ENCODE measurements at regions not wholly inside any gene's neighbourhood (a gene's known extent, or its start where the extent isn't known, plus 50 kb on each side); places are given as distances from the start of the nearest gene placed in this dataset.

GRCh38 chr1:79695138-79695537, 688.6 kb upstream of the ADGRL4 start:
- Mint-ChIP-seq H3K4me3 (ENCODE audit: low read depth, unreplicated experiment) (no peak overlapping the region), H3K4me1 (ENCODE audit: low read depth, unreplicated experiment) (peaks cover 22% of the 10 kb centered on the region), H3K27me3 (ENCODE audit: unreplicated experiment) (no peaks in the 10 kb centered on the region), H3K27ac (ENCODE audit: unreplicated experiment) (no peak overlapping the region), H3K9me3 (ENCODE audit: low read depth, unreplicated experiment) (peaks cover 5% of the 10 kb centered on the region), H3K36me3 (ENCODE audit: insufficient read depth, unreplicated experiment) (no peaks in the 10 kb centered on the region)
- DNase-seq: no peak
- no peak for TF ChIP-seq CTCF (IDR thresholded peaks at IDR 0.05; ENCODE audit: unreplicated experiment)
- intact Hi-C loops (cut with micrococcal nuclease; ENCODE audit: unreplicated experiment): no loop called here
- CTCF ChIA-PET: no interaction called here
- no TSS peak for BruUV-seq (replicated peaks)

- Mint-ChIP-seq H3K4me3 (ENCODE audit: low read depth, unreplicated experiment) (no peak overlapping the region), H3K27ac (ENCODE audit: unreplicated experiment) (no peak overlapping the region), H3K9me3 (ENCODE audit: low read depth, unreplicated experiment) (peaks cover 3% of the 10 kb centered on the region), H3K27me3 (ENCODE audit: unreplicated experiment) (no peaks in the 10 kb centered on the region), H3K4me1 (ENCODE audit: low read depth, unreplicated experiment) (peaks cover 22% of the 10 kb centered on the region), H3K36me3 (ENCODE audit: insufficient read depth, unreplicated experiment) (no peaks in the 10 kb centered on the region)
- no peak for TF ChIP-seq CTCF (IDR thresholded peaks at IDR 0.05; ENCODE audit: unreplicated experiment)
- CTCF ChIA-PET: no interaction called here
- BruUV-seq (replicated peaks): no TSS peak
- intact Hi-C loops (cut with micrococcal nuclease; ENCODE audit: unreplicated experiment): no loop called here
- DNase-seq: no peak
Observed at GRCh38 chr1:79694241-79694640, 687.7 kb upstream of the ADGRL4 start.

GRCh38 chr1:79693441-79694114, 687.0 kb upstream of the ADGRL4 start:
- CTCF ChIA-PET: no interaction called here

GRCh38 chr1:79692519-79692918, 686.0 kb upstream of the ADGRL4 start:
- Mint-ChIP-seq H3K27ac (ENCODE audit: unreplicated experiment) (no peak overlapping the region), H3K27me3 (ENCODE audit: unreplicated experiment) (no peaks in the 10 kb centered on the region), H3K9me3 (ENCODE audit: low read depth, unreplicated experiment) (peaks cover 3% of the 10 kb centered on the region), H3K4me1 (ENCODE audit: low read depth, unreplicated experiment) (peaks cover 22% of the 10 kb centered on the region), H3K4me3 (ENCODE audit: low read depth, unreplicated experiment) (no peak overlapping the region), H3K36me3 (ENCODE audit: insufficient read depth, unreplicated experiment) (no peaks in the 10 kb centered on the region)
- CTCF ChIA-PET: no interaction called here
- intact Hi-C loops (cut with micrococcal nuclease; ENCODE audit: unreplicated experiment): no loop called here
- BruUV-seq (replicated peaks): no TSS peak
- no peak for TF ChIP-seq CTCF (IDR thresholded peaks at IDR 0.05; ENCODE audit: unreplicated experiment)
- DNase-seq: no peak

More at GRCh38 chr1:79693441-79694114, 687.0 kb upstream of the ADGRL4 start:
- Mint-ChIP-seq H3K27ac (ENCODE audit: unreplicated experiment) (no peak overlapping the region), H3K36me3 (ENCODE audit: insufficient read depth, unreplicated experiment) (no peaks in the 10 kb centered on the region), H3K4me1 (ENCODE audit: low read depth, unreplicated experiment) (peaks cover 22% of the 10 kb centered on the region), H3K4me3 (ENCODE audit: low read depth, unreplicated experiment) (no peak overlapping the region), H3K27me3 (ENCODE audit: unreplicated experiment) (no peaks in the 10 kb centered on the region), H3K9me3 (ENCODE audit: low read depth, unreplicated experiment) (peaks cover 3% of the 10 kb centered on the region)
- no peak for TF ChIP-seq CTCF (IDR thresholded peaks at IDR 0.05; ENCODE audit: unreplicated experiment)
- no TSS peak for BruUV-seq (replicated peaks)
- intact Hi-C loops (cut with micrococcal nuclease; ENCODE audit: unreplicated experiment): no loop called here
- DNase-seq: no peak
